Occipital lobe (tissue), 1 donor: ENCODE measurements at regions not wholly inside any gene's neighbourhood (a gene's known extent, or its start where the extent isn't known, plus 50 kb on each side); places are given as distances from the start of the nearest gene placed in this dataset.
"Not testable (repeated sequence)": the region's sequence is repeated elsewhere in the genome, so short reads cannot be mapped to it uniquely, and the experiment has no call there.

Source experiments
- DNase-seq: peaks from one replicate; lab custom pipeline; 2025; lab: John Stamatoyannopoulos, UW

DNA sequence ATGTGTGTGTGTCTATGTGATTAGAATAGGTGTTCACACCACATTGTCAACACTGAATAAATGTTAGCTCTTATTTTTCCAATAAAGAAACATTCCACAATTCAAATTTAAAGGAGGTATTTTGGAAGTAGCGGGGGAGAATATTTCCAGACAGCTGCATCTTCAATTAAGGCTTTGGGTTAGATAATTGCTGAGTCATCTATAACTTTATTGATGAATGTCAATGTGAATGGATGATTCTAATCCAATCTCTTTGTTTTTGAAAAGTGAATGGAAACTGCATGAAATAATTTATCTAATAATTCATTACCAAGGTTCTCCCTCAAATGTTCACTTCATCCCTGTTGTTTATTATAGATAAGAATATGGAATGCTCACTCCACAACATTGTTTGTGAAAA is 625.2 kb downstream of the IRS1 start:
- DNase-seq: no peak

DNA sequence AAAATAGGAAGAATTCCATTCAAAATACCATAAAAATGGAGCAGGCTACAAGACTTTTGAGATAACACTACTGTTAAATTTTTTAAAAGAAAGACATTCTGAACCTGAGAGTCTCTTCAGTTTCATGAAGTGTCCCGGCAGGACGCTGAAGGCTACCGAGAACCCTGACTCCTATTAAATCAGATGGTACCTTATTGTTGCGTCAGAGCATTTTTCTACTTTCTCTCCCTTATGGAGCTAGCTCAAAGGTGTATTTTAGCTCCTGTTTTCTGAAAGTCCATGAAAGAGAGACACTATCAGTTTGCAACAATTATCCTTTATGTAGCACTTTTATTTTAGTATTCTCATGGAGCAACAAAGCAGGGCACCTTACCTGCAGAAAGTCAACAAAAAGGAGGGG is 626.7 kb downstream of the IRS1 start:
- no peak for DNase-seq

DNA sequence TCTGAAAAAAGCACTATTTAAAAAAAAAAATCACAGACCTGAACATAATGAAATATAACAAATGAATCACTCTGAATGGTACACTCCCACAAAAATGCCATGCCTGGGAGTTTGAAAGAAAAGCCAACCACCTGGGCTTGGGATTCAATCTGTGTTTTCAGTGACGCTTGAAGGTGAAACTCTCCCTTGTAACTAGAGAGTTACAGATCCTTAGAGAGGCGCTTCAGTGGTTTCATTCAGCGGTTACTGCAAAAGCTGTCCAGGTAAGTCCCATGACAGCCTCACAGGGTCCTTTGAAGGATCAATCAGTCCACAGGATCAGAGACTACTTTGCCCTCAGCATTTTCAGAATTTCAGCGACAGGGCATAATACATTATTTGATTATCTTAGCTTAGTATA is 627.3 kb downstream of the IRS1 start:
- no peak for DNase-seq

DNA sequence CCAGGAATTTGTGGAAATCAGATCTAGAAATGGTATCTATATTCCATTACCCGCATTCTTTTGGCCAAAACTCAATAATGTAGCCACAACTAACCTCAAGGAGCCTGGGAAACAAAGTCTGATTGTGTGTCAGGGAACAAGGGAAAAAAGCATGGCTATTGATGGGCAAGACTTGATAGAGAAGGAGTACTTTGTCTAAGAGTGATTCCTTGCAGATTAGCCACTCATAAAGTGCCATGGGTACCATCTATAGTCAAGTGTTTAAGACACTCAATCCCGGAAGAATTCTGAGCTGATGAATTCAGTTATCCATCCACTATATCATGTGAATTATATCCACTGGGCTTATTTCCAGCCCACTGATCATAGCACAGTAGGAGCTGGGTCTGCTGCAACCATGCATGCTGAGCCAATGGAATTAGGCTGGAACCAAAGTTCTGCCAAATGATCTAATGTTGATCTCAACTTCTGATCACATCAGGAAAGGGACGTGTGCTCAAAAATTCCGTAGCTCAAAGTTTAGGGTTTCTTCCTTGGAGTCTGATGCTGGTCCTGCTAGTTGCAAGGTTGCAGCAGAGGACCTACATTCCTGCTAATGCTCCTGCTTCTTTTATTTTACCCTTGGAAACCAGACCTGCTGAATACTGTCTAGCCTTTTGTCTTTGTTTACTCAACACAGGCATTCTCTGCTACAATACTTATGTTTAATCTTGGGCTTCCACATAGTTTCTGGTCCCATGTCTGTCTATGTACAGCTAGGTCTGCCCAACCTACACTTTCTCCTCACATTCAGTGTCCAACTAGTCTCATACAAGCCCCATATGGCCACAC is 629.7 kb downstream of the IRS1 start:
- no peak for DNase-seq

DNA sequence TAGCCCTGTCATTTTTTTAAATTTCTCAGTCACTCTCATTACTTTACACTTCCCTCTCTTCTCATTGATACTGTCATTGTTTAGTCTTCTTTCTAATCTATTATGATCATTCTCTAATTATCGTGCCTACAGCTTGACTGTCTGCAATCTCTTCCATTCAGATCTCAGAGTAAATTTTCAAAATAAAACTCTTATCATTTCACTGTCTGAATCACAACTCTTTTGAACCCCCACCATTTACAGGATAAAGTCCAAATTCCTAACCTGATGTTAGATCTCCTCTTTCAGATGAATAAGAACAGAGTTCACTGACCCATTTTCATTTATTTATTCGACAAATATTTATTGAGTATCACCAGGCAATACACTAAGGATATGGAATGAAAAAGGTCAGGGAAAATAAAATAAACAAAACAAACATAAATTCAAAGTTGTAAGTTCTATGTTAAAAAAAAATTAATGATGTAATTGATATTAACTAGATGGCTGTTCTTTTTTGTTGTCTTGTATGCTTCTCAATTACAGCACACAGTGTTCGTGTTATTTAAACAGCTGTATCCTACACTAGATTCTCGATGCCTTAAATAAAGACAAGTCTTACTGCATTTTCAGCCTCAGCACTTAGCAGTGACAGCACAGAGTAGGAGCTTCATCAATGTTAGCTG is 631.0 kb downstream of the IRS1 start:
- DNase-seq: no peak

DNA sequence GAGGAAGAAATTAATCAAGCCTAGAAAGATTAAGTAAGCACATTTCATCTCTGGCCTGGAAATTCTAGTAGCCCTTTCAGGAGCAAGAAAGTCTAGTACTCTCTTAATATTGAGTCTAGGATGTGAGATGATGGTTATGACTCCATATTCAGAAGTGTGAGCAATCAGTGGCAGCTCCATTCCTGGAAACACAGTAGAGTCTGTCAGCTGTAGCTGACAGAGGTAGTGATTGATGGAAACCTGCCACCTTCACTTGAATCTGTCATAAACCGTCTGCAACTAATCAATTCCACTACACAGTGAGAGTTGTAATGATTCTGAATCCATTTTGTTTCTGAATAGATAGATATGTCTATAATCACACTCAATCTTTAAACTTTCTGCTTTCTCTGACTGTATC is 635.1 kb downstream of the IRS1 start:
- no peak for DNase-seq

DNA sequence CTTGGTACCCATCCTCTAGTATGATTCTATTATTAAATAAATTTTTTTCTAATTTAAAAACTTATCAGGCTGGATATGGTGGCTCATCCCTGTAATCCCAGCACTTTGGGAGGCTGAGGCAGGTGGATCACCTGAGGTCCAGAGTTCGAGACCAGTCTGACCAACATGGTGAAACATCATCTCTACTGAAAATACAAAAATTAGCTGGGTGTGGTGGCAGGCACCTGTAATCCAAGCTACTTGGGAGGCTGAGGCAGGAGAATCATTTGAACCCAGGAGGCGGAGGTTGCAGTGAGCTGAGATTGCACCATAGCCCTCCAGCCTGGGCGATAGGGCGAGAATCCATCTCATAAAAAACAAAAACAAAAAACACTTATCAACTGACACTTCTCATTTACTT is 639.0 kb downstream of the IRS1 start:
- not testable (repeated sequence) for DNase-seq

DNA sequence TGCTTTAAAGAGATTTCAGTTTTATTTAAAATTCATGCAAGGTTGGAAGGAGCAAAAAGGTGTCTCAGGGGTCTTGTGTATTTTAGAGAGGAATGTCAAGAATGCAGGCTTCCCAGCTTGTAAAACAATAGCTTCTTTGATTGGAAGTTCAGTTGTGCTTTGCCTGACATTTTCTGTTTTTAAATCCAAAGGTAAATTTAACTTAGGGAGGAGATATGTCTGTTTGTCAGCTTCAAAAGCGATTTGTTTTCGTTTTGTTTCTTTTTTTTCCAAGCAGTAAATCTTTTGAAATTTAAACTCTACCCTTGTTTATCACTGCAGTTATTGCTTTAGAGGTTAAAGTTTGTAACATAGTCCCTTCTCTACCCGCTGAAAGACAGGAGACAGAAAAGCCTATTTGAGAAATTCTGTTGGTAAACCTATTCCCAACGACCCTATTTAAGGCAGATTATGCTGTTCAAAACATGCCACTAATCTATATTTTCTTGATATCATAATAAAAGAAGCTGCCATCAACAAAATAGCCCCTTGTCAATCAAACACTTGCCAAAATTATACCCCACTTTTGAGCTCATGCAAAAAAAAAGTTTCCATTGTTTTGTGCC is 639.6 kb downstream of the IRS1 start:
- DNase-seq: no peak

DNA sequence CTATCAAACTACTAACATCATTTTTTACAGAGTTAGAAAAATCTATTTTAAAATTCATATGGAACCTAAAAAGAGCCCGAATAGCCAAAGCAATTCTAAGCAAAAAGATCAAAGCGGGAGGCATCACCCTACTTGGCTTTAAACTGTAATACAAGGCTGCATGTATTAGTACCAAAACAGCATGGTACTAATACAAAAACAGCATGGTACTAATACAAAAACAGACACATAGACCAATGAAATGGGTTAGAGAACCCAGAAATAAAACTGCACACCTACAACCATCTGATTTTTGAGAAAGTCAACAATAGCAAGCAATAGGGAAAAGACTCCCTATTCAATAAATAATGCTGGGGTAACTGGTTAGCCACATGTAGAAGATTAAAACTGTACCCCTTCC is 640.7 kb downstream of the IRS1 start:
- DNase-seq: no peak

DNA sequence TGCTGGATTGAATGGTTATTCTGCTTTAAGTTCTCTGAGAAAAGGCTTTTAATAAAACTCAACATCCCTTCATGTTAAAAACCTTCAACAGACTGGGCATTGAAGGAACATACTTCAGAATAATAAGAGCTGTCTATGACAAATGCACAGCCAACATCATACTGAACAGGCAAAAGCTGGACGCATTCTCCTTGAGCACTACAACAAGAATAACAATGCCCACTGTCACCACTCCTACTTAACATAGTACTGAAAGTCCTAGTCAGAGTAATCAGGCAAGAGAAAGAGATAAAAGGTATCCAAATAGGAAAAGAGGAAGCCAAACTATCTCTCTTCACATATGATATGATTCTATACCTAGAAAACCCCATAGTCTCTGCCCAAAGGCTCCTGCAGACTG is 641.4 kb downstream of the IRS1 start:
- no peak for DNase-seq

DNA sequence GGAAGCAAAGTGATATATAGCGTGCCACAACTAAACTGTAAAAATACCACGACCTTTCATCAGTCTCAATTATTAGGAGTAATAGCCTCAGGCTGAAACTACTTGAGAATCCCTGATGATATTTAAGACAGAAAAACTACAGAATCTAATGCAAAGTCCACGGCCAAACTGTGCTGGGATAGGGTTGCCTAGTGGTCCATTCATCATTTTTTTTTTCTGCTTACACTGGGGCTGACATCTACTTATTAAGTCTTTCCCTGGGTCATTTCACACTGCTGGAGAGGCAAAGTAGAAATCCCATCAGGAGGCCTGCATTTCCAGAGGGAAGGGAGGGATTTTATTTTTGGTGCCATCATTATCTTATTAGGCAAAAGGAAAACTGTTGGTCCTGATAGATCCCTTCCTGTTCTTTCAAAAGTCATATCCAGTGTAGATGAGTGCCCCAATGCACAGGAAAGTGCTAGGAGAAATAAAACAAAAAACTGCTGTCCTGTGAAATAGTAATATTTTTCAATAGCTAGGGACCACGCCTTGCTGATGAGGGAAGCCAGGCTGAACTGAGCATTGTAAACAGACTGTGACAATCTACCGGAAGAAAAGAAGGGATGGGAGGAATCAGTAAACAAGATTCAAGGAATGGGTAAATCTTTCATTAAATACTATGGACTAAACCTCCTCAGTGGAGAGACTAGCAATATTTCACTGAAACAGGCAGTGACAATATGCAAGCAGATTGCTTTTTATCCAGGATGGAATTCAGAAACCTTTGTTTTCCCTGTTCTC is 644.3 kb downstream of the IRS1 start:
- no peak for DNase-seq

DNA sequence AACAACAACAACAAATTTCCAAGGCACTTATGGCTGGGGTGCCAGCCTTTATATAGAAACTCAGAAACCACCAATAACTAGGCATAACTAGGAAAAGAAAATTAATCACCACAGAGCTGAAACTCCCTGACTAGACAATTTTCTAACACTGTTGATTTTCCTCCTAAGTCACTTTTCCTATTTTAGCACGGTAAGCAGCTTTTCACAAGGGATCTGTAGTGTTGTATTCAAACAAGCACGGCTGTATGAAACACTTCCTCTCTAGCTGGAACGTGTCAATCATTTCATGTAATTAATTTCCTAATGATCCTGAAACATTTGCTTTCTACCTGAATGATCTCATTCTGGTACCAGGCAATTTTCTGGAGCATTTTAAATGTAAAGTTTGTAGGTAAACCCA is 645.0 kb downstream of the IRS1 start:
- DNase-seq: no peak

DNA sequence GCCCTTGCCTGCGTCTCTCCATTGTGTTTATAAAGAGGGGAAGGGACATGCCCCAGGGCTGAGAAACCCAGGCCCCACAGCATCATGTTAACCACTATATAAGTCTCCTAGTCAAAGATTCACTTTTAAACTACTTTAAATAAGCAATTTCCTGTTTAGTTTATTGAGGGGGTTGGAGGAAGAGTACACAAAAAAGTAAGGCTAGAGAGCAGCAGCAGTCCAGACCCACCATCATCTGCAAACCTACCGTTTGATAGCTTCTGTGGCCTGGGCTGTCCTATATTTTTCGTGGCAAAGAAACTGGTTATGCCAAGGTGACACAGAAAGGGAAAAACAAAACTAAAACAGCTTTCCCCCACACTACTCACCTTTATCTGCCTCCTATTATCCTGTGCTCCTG is 646.1 kb downstream of the IRS1 start:
- no peak for DNase-seq

DNA sequence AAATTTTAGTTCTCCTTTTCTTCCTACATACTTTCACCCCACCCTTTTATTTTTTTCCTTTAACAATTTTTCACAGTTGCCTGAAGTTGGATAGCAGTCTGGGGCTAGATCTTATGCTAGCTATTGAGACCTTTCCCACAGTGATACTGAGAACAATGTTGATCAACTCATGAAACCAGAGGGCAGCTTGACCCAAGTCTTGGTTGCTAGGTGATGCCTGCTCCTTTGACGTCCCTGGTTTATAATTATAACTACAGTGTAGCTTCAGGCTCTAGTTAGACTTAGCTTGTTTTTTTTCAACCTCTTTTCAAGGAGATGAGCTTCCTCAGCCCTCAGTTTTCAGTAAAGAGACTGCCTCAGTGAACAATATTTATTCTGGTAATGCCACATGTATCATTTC is 648.5 kb downstream of the IRS1 start:
- no peak for DNase-seq

DNA sequence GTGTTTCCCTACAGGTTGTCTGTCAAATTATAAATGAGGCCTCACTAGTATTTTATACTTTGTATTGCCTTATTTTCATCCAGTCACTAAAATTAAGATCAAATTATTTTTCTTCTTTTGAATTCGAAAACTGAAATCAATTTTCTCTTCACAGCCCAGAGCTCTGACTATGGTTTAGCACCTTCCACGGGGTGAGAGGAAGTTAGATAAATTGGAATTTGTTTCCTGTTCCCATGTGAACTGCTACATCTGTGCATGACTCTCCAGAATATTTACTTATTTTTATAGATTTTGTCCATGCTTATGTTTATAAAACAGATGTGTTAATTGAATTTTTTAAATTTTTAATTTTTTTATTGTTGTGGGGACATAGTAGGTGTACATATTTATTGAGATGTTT is 656.5 kb downstream of the IRS1 start:
- no peak for DNase-seq

DNA sequence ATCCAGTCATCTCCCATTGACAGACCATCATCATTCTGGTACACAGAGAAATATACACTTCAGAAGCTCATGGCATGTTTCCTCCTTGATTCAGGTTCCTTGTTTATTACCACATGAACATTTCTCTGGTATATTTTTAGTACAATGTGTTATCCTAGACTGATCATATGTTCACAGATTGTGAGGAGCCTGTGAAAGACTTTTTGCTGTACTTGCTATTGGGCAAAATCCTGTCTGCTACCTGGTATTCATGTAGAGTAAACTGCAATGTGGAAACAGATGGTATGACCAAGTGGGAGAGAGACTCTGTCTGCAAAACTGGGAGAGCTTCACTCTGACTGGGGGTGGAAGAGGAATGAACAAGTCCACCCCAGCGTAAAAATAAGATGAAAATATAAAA is 657.2 kb downstream of the IRS1 start:
- DNase-seq: no peak

DNA sequence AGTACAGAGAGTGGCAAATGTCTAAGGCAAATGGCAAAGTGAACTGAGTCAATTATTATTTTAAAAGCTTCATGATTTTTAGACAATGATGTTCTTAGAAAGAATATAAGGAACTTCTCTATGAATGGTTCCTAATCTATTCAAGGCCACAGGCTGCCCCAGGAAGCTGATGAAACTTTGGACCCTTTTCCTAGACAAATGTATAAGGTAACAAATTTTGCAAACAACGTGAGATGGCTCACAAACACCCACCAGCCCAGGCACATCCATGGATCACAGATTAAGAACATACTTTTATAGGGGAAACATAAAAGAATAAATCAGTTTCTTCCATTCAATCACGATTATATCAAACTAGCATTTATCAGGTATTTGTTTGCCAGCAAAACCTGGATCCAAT is 659.0 kb downstream of the IRS1 start:
- no peak for DNase-seq

DNA sequence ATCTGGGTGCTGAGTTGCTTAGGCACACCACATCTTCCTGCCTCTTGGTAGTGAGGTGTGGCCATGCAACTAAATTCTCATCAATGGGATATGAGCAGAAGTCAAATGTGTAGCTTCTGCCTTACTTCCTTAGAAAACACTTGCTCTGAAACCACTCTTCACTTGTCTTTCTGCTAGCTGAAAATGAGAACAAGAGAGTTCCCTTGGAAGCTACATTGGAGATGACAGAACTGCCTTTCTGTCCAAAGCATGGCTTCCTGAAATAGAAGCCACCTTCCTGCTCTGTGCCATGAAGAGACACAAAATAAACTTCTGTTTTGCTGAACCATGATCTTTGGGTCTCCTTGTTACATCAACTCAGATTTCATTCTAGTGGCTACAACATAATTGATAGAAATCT is 659.9 kb downstream of the IRS1 start:
- no peak for DNase-seq

DNA sequence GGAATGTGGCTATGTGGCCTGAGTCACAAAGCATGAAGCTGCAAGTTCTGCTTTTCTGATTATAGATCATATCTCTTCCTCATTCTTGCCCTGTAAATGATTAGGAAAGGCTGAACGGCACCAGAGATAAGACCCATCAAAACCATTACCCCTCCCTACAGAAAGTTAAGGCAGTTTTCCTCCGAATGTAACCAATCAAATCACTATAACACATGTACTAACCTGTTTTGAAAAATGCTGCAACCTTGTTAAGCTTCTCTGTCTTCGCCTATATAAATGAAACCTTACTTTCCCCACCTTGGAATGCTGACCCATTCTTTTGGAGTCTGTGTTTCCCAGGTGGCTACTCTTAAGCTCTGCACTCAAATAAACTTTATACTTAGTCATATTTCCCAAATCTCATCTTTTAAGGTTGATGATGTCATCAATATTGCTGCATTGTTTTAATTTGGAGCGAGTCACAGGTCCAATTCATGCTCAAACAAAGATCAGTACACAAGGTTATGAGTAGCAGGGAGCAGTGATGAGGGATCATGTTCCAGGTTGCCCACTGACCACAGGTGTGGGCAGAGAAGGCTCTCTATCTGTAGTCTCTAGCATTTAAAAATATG is 662.3 kb downstream of the IRS1 start:
- DNase-seq: no peak

DNA sequence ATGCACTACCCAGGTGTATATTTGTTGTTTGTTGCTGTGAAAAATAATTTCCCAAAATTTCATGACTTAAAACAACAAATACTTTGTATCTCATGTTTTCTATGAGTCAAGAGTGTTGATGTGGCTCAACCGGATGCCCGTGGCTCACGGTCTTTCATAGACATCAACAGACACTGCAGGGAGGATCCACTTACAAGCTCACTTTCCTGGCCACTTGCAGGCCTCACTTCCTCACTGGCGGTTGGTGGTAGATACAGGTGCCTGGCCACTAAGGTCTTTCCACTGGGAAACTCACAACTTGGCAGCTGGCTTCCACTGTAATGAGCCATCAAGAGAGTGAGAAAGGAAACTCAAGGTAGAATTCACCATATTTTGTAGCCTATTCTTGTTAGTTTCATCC is 662.9 kb downstream of the IRS1 start:
- DNase-seq: no peak

DNA sequence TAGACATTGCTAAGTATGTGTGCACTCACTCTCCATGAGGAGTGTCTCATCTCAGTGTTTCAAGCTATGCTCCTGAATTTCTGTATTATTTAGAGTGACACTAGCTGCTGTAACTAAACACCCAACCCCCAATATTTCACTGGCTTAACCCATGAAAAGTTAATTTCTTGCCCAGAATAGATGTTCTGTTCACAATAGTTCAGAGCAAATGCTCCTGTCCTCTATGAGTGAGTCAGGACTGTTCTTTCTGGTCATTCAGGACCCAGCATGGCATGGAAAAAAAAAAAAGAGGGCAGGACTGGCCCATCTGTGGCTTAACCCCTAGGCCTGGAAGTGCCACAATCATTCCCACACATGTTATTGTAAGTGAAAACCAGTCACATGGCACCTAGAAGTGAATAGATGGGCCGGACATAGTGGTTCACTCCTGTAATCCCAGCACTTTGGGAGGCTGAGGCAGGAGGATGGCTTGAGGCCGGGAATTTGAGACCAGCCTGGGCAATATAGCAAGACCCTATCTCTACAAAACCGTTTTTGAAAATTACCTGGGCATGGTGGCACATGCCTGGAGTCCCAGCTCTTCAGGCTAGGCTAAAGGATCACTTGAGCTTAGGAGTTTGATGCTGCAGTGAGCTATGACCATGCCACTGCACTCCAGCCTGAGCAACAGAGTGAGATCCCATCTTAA is 663.6 kb downstream of the IRS1 start:
- DNase-seq: no peak
